Loucy (cell line): ENCODE measurements at regions not wholly inside any gene's neighbourhood (a gene's known extent, or its start where the extent isn't known, plus 50 kb on each side); places are given as distances from the start of the nearest gene placed in this dataset.

ENCODE experiments used
- CTCF ChIP-seq: fragments of 200-600 bp; sonication (generic); conservative IDR thresholded peaks from 2 replicates; pipeline ENCODE4 v1.5.1; 2014; ENCODE audit warnings: mild to moderate bottlenecking, antibody characterized with exemption, low read length
- EZH2phosphoT487 ChIP-seq: fragments of 200-600 bp; IDR thresholded peaks from 2 replicates; pipeline ENCODE4 v1.6.1; 2018; ENCODE audit warnings: antibody characterized with exemption, mild to moderate bottlenecking, moderate library complexity, borderline replicate concordance

- TF ChIP-seq CTCF (no peak), EZH2phosphoT487 (no peak)
Measured at GRCh38 chr6:66068907-66069306, 361.9 kb upstream of the EYS start.
